CD8-positive, alpha-beta memory T cell (primary cell): ENCODE measurements at regions not wholly inside any gene's neighbourhood (a gene's known extent, or its start where the extent isn't known, plus 50 kb on each side); places are given as distances from the start of the nearest gene placed in this dataset.
"Not testable (repeated sequence)": the region's sequence is repeated elsewhere in the genome, so short reads cannot be mapped to it uniquely, and the experiment has no call there.

Experiments used
- CTCF ChIA-PET: fragments of 350-600 bp; sonication (Branson Sonifier 250); formaldehyde crosslinking; loops from one replicate; lab custom pipeline; 2021; ENCODE audit warnings: antibody characterized with exemption; lab: Charles Lee
- POLR2A ChIA-PET: fragments of 350-600 bp; sonication (Branson Sonifier 250); formaldehyde crosslinking; loops from one replicate; lab custom pipeline; 2021; ENCODE audit warnings: antibody characterized with exemption; lab: Charles Lee
- DNase-seq, 5 donors: peaks; one replicate each; pipeline versions ENCODE4 v3.0.0 to v3.0.0-alpha.2; 2020 to 2022; ENCODE audit warnings: mixed read lengths in 1 of 5
- H3K27ac ChIP-seq: one replicate; pipeline ENCODE4 v1.7.0; 2013; ENCODE audit warnings: low read depth, mild to moderate bottlenecking, low read length, moderate library complexity
- H3K27me3 ChIP-seq: 2 replicates; pipeline ENCODE4 v1.7.0; 2013; ENCODE audit warnings: low read length, mild to moderate bottlenecking; ENCODE audit not compliant: insufficient read depth, poor library complexity, severe bottlenecking
- H3K36me3 ChIP-seq: 2 replicates; pipeline ENCODE4 v1.7.0; 2013; ENCODE audit warnings: mild to moderate bottlenecking, low read length, moderate library complexity; ENCODE audit not compliant: insufficient read depth
- H3K4me1 ChIP-seq: 2 replicates; pipeline ENCODE4 v1.7.0; 2013; ENCODE audit warnings: mild to moderate bottlenecking, low read length, moderate library complexity; ENCODE audit not compliant: insufficient read depth
- H3K4me3 ChIP-seq: 2 replicates; pipeline ENCODE4 v1.7.0; 2013; ENCODE audit warnings: mild to moderate bottlenecking, low read length
- H3K9me3 ChIP-seq: 2 replicates; pipeline ENCODE4 v1.7.0; 2013; ENCODE audit warnings: mild to moderate bottlenecking, low read length
- H3K27ac Mint-ChIP-seq, 8 donors: one replicate each; pipeline ENCODE4 v1.8.0; 2020 to 2021; ENCODE audit warnings: mixed read lengths in 8 of 8, mild to moderate bottlenecking in 6 of 8, inconsistent platforms in 3 of 8, moderate library complexity in 3 of 8
- H3K27me3 Mint-ChIP-seq, 2 donors: one replicate each; pipeline ENCODE4 v1.8.0; 2020 to 2021; ENCODE audit warnings: mixed read lengths in 2 of 2, mild to moderate bottlenecking in 1 of 2, moderate library complexity in 1 of 2
- H3K36me3 Mint-ChIP-seq, 3 donors: one replicate each; pipeline ENCODE4 v1.8.0; 2020 to 2021; ENCODE audit warnings: mixed read lengths in 3 of 3, inconsistent platforms in 1 of 3, mild to moderate bottlenecking in 1 of 3
- H3K4me1 Mint-ChIP-seq, 3 donors: one replicate each; pipeline ENCODE4 v1.8.0; 2020 to 2021; ENCODE audit warnings: mixed read lengths in 3 of 3, inconsistent platforms in 1 of 3, mild to moderate bottlenecking in 1 of 3
- H3K4me3 Mint-ChIP-seq, 7 donors: one replicate each; pipeline ENCODE4 v1.8.0; 2020 to 2021; ENCODE audit warnings: mixed read lengths in 7 of 7, mild to moderate bottlenecking in 6 of 7, moderate library complexity in 4 of 7, inconsistent platforms in 2 of 7
- H3K9me3 Mint-ChIP-seq, 5 donors: one replicate each; pipeline ENCODE4 v1.8.0; 2020 to 2022; ENCODE audit warnings: mixed read lengths in 5 of 5, mild to moderate bottlenecking in 3 of 5, moderate library complexity in 2 of 5, inconsistent platforms in 1 of 5

DNA sequence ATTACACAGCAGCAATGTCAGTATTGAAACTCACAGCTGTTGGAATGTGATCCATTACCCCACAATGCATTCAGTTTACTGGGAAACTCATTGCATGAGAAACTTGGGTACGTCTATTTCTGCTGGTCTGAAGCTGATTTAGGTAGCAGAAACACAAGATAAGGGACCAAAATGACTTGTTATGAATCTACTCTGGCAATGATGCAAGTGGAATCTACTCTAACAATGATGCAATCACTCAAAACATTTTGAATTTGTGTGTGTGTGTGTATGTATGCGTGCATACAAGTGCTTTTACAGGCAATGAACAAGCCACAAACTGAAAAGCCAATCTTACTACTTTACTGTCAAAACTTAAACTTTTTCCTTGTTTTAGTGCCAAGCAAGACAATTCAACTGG is 406.7 kb downstream of the ADCYAP1 start:
- Mint-ChIP-seq H3K36me3 (no peaks in the 10 kb centered on the region), H3K9me3 (peaks cover 0 to 30% (median 4%) of the 10 kb centered on the region in 5 donors), H3K27me3 (no peaks in the 10 kb centered on the region), H3K27ac (no peak overlapping the region), H3K4me1 (no peaks in the 10 kb centered on the region), H3K4me3 (no peak overlapping the region)
- H3K4me3 ChIP-seq: no peak overlapping the region
- no peaks in the 10 kb centered on the region for H3K36me3 ChIP-seq
- DNase-seq: no peak
- ChIA-PET CTCF (no interaction called here), POLR2A (no interaction called here)
- no peak overlapping the region for H3K27ac ChIP-seq
- no peaks in the 10 kb centered on the region for H3K27me3 ChIP-seq
- no peaks in the 10 kb centered on the region for H3K9me3 ChIP-seq
- H3K4me1 ChIP-seq: no peaks in the 10 kb centered on the region

DNA sequence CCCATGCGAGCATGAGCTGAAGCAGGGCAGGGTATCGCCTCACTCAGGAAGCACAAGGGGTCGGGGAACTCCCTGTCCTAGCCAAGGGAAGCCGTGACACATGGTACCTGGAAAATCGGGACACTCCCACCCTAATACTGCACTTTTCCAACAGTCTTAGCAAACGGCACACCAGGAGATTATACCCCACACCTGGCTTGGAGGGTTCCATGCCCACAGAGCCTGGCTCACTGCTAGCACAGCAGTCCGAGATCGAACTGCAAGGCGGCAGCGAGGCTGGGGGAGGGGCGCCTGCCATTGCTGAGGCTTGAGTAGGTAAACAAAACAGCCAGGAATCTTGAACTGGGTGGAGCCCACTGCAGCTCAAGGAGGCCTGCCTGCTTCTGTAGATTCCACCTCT is 430.7 kb downstream of the ADCYAP1 start:
- H3K9me3 ChIP-seq, H3K4me1 ChIP-seq, POLR2A ChIA-PET, DNase-seq, H3K27ac Mint-ChIP-seq, H3K27me3 Mint-ChIP-seq, H3K36me3 Mint-ChIP-seq, H3K4me1 Mint-ChIP-seq, H3K4me3 ChIP-seq, H3K36me3 ChIP-seq, H3K27ac ChIP-seq, H3K27me3 ChIP-seq, CTCF ChIA-PET, H3K4me3 Mint-ChIP-seq: not testable (repeated sequence)
- peaks cover 9 to 17% (median 9%) of the 10 kb centered on the region in 5 donors for H3K9me3 Mint-ChIP-seq

DNA sequence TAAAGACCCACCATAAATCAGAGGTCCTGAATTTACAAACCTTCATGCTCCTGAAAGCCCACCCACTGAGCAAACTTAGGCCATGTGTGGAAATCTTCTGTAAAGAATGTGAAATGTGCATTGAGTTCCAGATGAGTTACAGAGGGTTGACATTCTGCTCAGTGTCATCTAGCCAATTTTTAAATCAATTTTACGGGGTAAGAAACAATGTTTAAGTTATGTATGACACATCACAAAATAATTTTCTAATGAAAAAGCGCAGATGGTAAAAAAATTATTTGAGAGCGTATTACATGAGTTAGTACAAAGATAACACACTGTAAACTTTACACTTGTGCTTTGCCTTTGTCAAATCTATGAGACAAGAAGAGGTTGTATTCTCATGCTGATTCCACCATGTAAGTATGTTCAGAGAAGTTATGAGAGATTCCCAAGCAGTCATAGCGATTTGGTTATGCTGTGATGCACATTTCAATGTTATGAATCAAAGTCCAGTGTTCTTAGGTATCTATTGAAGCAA is 446.3 kb downstream of the ADCYAP1 start:
- H3K27ac Mint-ChIP-seq: no peak overlapping the region
- no peak overlapping the region for H3K4me3 Mint-ChIP-seq
- POLR2A ChIA-PET: no interaction called here
- H3K4me3 ChIP-seq: no peak overlapping the region
- no peaks in the 10 kb centered on the region for H3K4me1 ChIP-seq
- H3K36me3 Mint-ChIP-seq: no peaks in the 10 kb centered on the region
- CTCF ChIA-PET: no interaction called here
- H3K36me3 ChIP-seq: no peaks in the 10 kb centered on the region
- H3K27me3 ChIP-seq: no peaks in the 10 kb centered on the region
- DNase-seq: no peak
- no peaks in the 10 kb centered on the region for H3K9me3 ChIP-seq
- no peaks in the 10 kb centered on the region for H3K27me3 Mint-ChIP-seq
- H3K9me3 Mint-ChIP-seq: peaks cover 0 to 23% (median 2%) of the 10 kb centered on the region in 5 donors
- no peak overlapping the region for H3K27ac ChIP-seq
- no peaks in the 10 kb centered on the region for H3K4me1 Mint-ChIP-seq

DNA sequence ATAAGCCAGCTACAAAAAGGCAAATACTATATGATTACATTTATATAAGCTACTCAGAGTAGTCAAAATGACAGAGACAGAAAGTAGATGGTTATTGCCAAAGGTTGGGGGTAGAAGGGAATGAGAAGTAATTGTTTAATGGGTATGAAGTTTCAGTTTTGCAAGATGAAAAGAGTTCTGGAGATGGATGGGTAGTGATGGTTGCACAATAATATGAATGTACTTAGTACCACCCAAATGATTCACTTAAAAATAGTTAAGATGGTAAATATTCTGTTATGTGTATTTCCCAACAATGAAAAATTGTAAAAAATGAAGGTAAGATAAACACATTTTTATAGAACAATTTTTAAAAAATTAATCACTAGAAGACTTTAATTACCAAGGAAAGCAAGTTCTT is 448.4 kb downstream of the ADCYAP1 start:
- Histone ChIP-seq H3K36me3 (no peaks in the 10 kb centered on the region), H3K27me3 (no peaks in the 10 kb centered on the region), H3K9me3 (no peaks in the 10 kb centered on the region), H3K4me1 (no peaks in the 10 kb centered on the region), H3K27ac (no peak overlapping the region), H3K4me3 (no peak overlapping the region)
- Mint-ChIP-seq H3K9me3 (peaks cover 0 to 20% (median 2%) of the 10 kb centered on the region in 5 donors), H3K4me1 (no peaks in the 10 kb centered on the region), H3K27me3 (no peaks in the 10 kb centered on the region), H3K36me3 (no peaks in the 10 kb centered on the region), H3K4me3 (no peak overlapping the region), H3K27ac (no peak overlapping the region)
- ChIA-PET CTCF (no interaction called here), POLR2A (no interaction called here)
- DNase-seq: no peak

DNA sequence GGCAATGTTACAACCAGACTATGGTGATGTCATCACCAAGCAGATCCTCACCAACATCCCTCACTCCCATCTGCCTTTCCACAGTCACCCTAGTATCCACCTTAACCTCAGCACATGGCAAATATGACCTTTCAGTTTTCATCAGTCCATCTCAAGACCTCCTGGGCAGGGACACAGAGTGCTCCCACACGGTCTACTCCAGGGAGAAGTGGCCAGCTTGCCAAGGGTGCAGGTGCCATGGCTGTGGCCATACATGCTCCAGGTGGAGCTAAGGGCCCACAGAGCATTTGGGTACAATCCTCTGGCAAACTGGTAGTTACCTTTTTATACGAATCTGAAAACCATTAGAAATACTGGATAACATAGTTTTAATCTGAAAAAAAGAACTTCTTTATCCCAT is 453.1 kb downstream of the ADCYAP1 start:
- no peaks in the 10 kb centered on the region for H3K4me1 ChIP-seq
- no peaks in the 10 kb centered on the region for H3K9me3 ChIP-seq
- Mint-ChIP-seq H3K9me3 (peaks cover 0 to 11% (median 4%) of the 10 kb centered on the region in 5 donors), H3K4me1 (no peaks in the 10 kb centered on the region), H3K4me3 (no peak overlapping the region), H3K36me3 (no peaks in the 10 kb centered on the region), H3K27me3 (no peaks in the 10 kb centered on the region), H3K27ac (no peak overlapping the region)
- H3K27me3 ChIP-seq: no peaks in the 10 kb centered on the region
- ChIA-PET CTCF (no interaction called here), POLR2A (no interaction called here)
- H3K36me3 ChIP-seq: no peaks in the 10 kb centered on the region
- no peak overlapping the region for H3K27ac ChIP-seq
- DNase-seq: no peak
- no peak overlapping the region for H3K4me3 ChIP-seq

DNA sequence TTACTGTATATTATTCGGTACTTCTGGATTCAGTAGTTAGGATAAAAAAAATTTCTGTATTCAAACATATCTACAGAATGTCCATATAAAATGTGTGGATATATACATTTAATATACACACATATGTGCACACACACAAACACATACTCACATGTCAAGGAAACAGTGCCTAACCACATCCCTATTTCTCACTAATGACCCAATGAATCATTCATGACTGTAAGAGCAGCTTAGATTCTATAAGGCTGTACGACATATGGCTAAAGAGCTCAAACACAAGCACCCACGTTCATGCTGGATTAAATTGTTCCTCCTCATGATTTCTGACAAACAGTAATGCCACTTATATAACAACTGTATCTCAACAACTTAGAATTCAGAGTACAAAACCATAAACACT is 457.3 kb downstream of the ADCYAP1 start:
- no peaks in the 10 kb centered on the region for H3K27me3 Mint-ChIP-seq
- Histone ChIP-seq H3K36me3 (no peaks in the 10 kb centered on the region), H3K4me1 (no peaks in the 10 kb centered on the region), H3K9me3 (no peaks in the 10 kb centered on the region), H3K27me3 (no peaks in the 10 kb centered on the region), H3K27ac (no peak overlapping the region), H3K4me3 (no peak overlapping the region)
- no peak overlapping the region for H3K4me3 Mint-ChIP-seq
- H3K36me3 Mint-ChIP-seq: no peaks in the 10 kb centered on the region
- ChIA-PET CTCF (no interaction called here), POLR2A (no interaction called here)
- no peak overlapping the region for H3K27ac Mint-ChIP-seq
- H3K9me3 Mint-ChIP-seq: peaks cover 0 to 11% (median 7%) of the 10 kb centered on the region in 5 donors
- DNase-seq: no peak
- no peaks in the 10 kb centered on the region for H3K4me1 Mint-ChIP-seq

DNA sequence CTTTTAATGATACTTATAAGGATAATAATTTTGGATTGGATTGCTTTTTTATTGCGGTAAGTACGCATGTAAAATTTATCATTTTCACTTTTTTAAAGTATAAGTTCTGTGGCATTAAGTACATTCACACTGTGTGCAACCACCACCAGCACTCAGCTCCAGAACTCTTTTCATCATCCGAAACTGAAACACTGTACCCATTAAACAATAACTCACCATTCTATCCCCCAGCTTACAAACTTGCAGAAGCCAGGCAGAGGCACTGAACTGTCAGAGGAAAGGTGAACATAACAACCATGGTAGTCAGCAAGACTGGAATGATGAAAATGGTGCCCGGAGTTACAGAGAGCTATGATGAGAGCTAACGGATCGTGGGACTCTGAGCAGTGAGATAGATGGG is 465.9 kb downstream of the ADCYAP1 start:
- Histone ChIP-seq H3K27ac (no peak overlapping the region), H3K36me3 (no peaks in the 10 kb centered on the region), H3K9me3 (no peaks in the 10 kb centered on the region), H3K27me3 (no peaks in the 10 kb centered on the region), H3K4me1 (no peaks in the 10 kb centered on the region), H3K4me3 (no peak overlapping the region)
- no peak for DNase-seq
- CTCF ChIA-PET: no interaction called here
- Mint-ChIP-seq H3K4me1 (no peaks in the 10 kb centered on the region), H3K27me3 (no peaks in the 10 kb centered on the region), H3K27ac (no peak overlapping the region), H3K36me3 (no peaks in the 10 kb centered on the region), H3K9me3 (peaks cover 0 to 5% (median 2%) of the 10 kb centered on the region in 5 donors), H3K4me3 (no peak overlapping the region)
- POLR2A ChIA-PET: no interaction called here

DNA sequence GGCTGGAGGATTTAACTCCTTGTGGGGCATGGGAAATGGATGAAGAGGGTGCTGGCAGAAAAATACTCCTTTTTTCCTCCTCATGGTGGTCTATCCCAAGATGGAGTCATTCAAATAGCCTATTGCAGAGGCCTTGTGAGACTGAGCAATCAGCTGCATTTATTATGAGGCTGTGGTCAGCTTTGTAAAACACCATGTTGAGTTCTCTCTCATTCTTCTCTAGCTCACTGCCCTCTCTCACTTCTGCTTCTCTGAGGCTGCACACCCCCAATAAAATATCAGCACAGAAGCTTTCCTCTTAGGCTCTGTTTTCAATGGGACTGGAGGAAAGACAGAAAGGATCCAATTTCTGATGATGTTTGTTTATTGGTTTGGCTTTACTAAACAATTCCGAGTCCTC is 467.1 kb downstream of the ADCYAP1 start:
- CTCF ChIA-PET: no interaction called here
- Mint-ChIP-seq H3K9me3 (peaks cover 0 to 5% (median 2%) of the 10 kb centered on the region in 5 donors), H3K36me3 (no peaks in the 10 kb centered on the region), H3K27me3 (no peaks in the 10 kb centered on the region), H3K4me1 (no peaks in the 10 kb centered on the region), H3K4me3 (no peak overlapping the region), H3K27ac (no peak overlapping the region)
- POLR2A ChIA-PET: no interaction called here
- Histone ChIP-seq H3K27me3 (no peaks in the 10 kb centered on the region), H3K9me3 (no peaks in the 10 kb centered on the region), H3K36me3 (no peaks in the 10 kb centered on the region), H3K27ac (no peak overlapping the region), H3K4me1 (no peaks in the 10 kb centered on the region), H3K4me3 (no peak overlapping the region)
- no peak for DNase-seq

DNA sequence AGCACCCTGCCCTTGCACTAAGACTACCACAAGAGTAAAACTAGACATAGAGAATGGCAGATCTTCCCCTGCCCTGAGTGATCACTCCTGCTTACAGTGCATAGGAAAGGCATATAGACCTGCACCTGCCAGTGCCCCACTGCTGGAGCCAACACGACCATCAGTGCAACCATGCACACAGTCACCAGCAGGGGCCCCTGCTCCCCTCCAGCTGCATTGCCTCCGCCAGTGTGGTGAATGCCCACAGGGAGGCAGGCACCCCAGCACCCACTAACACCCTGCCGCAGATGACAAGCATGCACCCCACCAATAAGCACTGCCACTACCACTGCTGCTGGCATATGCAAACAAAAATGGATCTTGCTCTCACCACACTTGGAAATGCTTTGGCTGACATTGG is 478.8 kb downstream of the ADCYAP1 start:
- H3K4me1 ChIP-seq: no peaks in the 10 kb centered on the region
- POLR2A ChIA-PET: no interaction called here
- Mint-ChIP-seq H3K27me3 (no peaks in the 10 kb centered on the region), H3K4me1 (no peaks in the 10 kb centered on the region), H3K9me3 (peaks cover 16 to 29% (median 23%) of the 10 kb centered on the region in 5 donors), H3K27ac (no peak overlapping the region), H3K36me3 (no peaks in the 10 kb centered on the region), H3K4me3 (no peak overlapping the region)
- DNase-seq: no peak
- H3K27me3 ChIP-seq: no peaks in the 10 kb centered on the region
- no peaks in the 10 kb centered on the region for H3K9me3 ChIP-seq
- no peak overlapping the region for H3K4me3 ChIP-seq
- no peaks in the 10 kb centered on the region for H3K36me3 ChIP-seq
- CTCF ChIA-PET: no interaction called here
- H3K27ac ChIP-seq: no peak overlapping the region
